Esophagus squamous epithelium (tissue), 5 donors: ENCODE measurements at regions not wholly inside any gene's neighbourhood (a gene's known extent, or its start where the extent isn't known, plus 50 kb on each side); places are given as distances from the start of the nearest gene placed in this dataset.

Source experiments
- DNase-seq: peaks from one replicate; lab custom pipeline; 2025; lab: John Stamatoyannopoulos, UW
- H3K27ac ChIP-seq, 4 donors: fragments of 200-600 bp; sonication (generic); one replicate each; pipeline ENCODE4 v1.5.1; 2016 to 2019; ENCODE audit warnings: mild to moderate bottlenecking in 1 of 4
- H3K27me3 ChIP-seq, 4 donors: fragments of 200-600 bp; sonication (generic); 1 replicate in 3 of 4; 2 replicates in 1 of 4; pipeline versions ENCODE4 v1.5.1 to v1.6.0; 2017 to 2021; ENCODE audit warnings: antibody characterized with exemption in 1 of 4
- H3K36me3 ChIP-seq, 3 donors: fragments of 200-600 bp; sonication (generic); one replicate each; pipeline ENCODE4 v1.5.1; 2016 to 2019
- H3K4me1 ChIP-seq, 3 donors: fragments of 200-600 bp; sonication (generic); one replicate each; pipeline ENCODE4 v1.5.1; 2017 to 2019
- H3K4me3 ChIP-seq, 4 donors: fragments of 200-600 bp; sonication (generic); 1 replicate in 3 of 4; 2 replicates in 1 of 4; pipeline ENCODE4 v1.5.1; 2016 to 2019; ENCODE audit warnings: mild to moderate bottlenecking in 2 of 4, moderate library complexity in 1 of 4
- H3K9me3 ChIP-seq, 3 donors: fragments of 200-600 bp; sonication (generic); one replicate each; pipeline ENCODE4 v1.5.1; 2016 to 2019
- CTCF ChIP-seq, 6 experiments: fragments of 450-650 bp in 4 of 6; fragments of 200-600 bp in 2 of 6; sonication (generic) in 2 of 6; IDR thresholded peaks; one replicate each; pipeline ENCODE4 v1.5.1; 2016 to 2019; ENCODE audit warnings: antibody characterized with exemption in 6 of 6, mild to moderate bottlenecking in 4 of 6, moderate library complexity in 4 of 6
- POLR2A ChIP-seq, 4 donors: fragments of 450-650 bp; IDR thresholded peaks; one replicate each; pipeline ENCODE4 v1.6.1; 2017; ENCODE audit warnings: antibody characterized with exemption in 4 of 4, mild to moderate bottlenecking in 4 of 4, moderate library complexity in 3 of 4
- WGBS, 2 donors: methylation state at CpG; one replicate each; pipeline ENCODE4 v1.1.5; 2018; 5-methylcytosine and 5-hydroxymethylcytosine counted together
- intact Hi-C: fragments of 100-400 bp; cut with DNase I; formaldehyde crosslinking; loops from one replicate; pipeline ENCODE4 v1.15.0; 2022
- donor health status: DM: yes; HTN: yes; CAD: no.

- no peak for DNase-seq
Measured at GRCh38 chr10:61825001-61825400, 76.5 kb upstream of the ARID5B start.

GRCh38 chr10:61825628-61826027 lies 75.9 kb upstream of the ARID5B start:
- H3K4me3 ChIP-seq: no peak overlapping the region
- intact Hi-C loops: no loop called here
- TF ChIP-seq CTCF (IDR thresholded peaks at IDR 0.05) (no peak), POLR2A (IDR thresholded peaks at IDR 0.05) (no peak)
- H3K36me3 ChIP-seq: no peaks in the 10 kb centered on the region
- 54 to 63% methylated on average over 4 of the region's 4 CpGs for WGBS, 2 donors
- peaks cover 0 to 6% (median 0%) of the 10 kb centered on the region in 3 donors for H3K4me1 ChIP-seq
- no peaks in the 10 kb centered on the region for H3K27me3 ChIP-seq
- no peak overlapping the region for H3K27ac ChIP-seq
- DNase-seq: no peak
- no peaks in the 10 kb centered on the region for H3K9me3 ChIP-seq

More at GRCh38 chr10:61825001-61825400, 76.5 kb upstream of the ARID5B start:
- H3K27ac ChIP-seq: no peak overlapping the region
- no peaks in the 10 kb centered on the region for H3K27me3 ChIP-seq
- no peaks in the 10 kb centered on the region for H3K36me3 ChIP-seq
- peaks cover 0 to 3% (median 0%) of the 10 kb centered on the region in 3 donors for H3K4me1 ChIP-seq
- no peak overlapping the region for H3K4me3 ChIP-seq
- intact Hi-C loops: no loop called here
- TF ChIP-seq CTCF (IDR thresholded peaks at IDR 0.05) (no peak), POLR2A (IDR thresholded peaks at IDR 0.05) (no peak)
- no peaks in the 10 kb centered on the region for H3K9me3 ChIP-seq
- 79 to 86% methylated on average over 5 of the region's 5 CpGs for WGBS, 2 donors

GRCh38 chr10:61828034-61828433 lies 73.5 kb upstream of the ARID5B start:
- Histone ChIP-seq H3K27me3 (no peaks in the 10 kb centered on the region), H3K27ac (no peak overlapping the region), H3K4me1 (peaks cover 0 to 13% (median 0%) of the 10 kb centered on the region in 3 donors), H3K36me3 (no peaks in the 10 kb centered on the region), H3K9me3 (no peaks in the 10 kb centered on the region), H3K4me3 (no peak overlapping the region)
- DNase-seq: no peak
- intact Hi-C loops: no loop called here
- TF ChIP-seq POLR2A (IDR thresholded peaks at IDR 0.05) (no peak), CTCF (IDR thresholded peaks at IDR 0.05) (no peak)
- 88 to 100% methylated on average over 1 of the region's 1 CpG for WGBS, 2 donors

- no peak for DNase-seq
- TF ChIP-seq POLR2A (IDR thresholded peaks at IDR 0.05): no peak
- no peak for TF ChIP-seq CTCF (IDR thresholded peaks at IDR 0.05)
- peaks cover 0 to 20% (median 0%) of the 10 kb centered on the region in 3 donors for H3K4me1 ChIP-seq
- H3K9me3 ChIP-seq: no peaks in the 10 kb centered on the region
- no peak overlapping the region for H3K27ac ChIP-seq
- 94 to 95% methylated on average over 3 of the region's 3 CpGs for WGBS, 2 donors
- no peaks in the 10 kb centered on the region for H3K27me3 ChIP-seq
- no peak overlapping the region for H3K4me3 ChIP-seq
- intact Hi-C loops: no loop called here
- H3K36me3 ChIP-seq: no peaks in the 10 kb centered on the region
Measured at GRCh38 chr10:61828788-61829187, 72.7 kb upstream of the ARID5B start.

- intact Hi-C loops: loop anchor here (10.0 kb wide), 1 partner anchor 85 kb away; no protein-coding TSS in a partner anchor
- no peak for DNase-seq
- TF ChIP-seq CTCF (IDR thresholded peaks at IDR 0.05): no peak
- TF ChIP-seq POLR2A (IDR thresholded peaks at IDR 0.05): no peak
- Histone ChIP-seq H3K4me1 (peaks cover 9 to 35% (median 9%) of the 10 kb centered on the region in 3 donors), H3K27me3 (no peaks in the 10 kb centered on the region), H3K9me3 (no peaks in the 10 kb centered on the region), H3K27ac (no peak overlapping the region), H3K36me3 (no peaks in the 10 kb centered on the region), H3K4me3 (no peak overlapping the region)
- WGBS, 2 donors: 76 to 88% methylated on average over 4 to 5 of the region's 7 CpGs
Measured at GRCh38 chr10:61830072-61830845, 71.2 kb upstream of the ARID5B start.
